EH (cell line): ENCODE measurements at regions not wholly inside any gene's neighbourhood (a gene's known extent, or its start where the extent isn't known, plus 50 kb on each side); places are given as distances from the start of the nearest gene placed in this dataset.
A peak's percentile ranks its signal among the peaks of the same experiment; 100 is the strongest.

Source experiments
- DNase-seq: peaks from one replicate; pipeline ENCODE4 v3.0.0-alpha.2; 2015; ENCODE audit warnings: low read depth

DNA sequence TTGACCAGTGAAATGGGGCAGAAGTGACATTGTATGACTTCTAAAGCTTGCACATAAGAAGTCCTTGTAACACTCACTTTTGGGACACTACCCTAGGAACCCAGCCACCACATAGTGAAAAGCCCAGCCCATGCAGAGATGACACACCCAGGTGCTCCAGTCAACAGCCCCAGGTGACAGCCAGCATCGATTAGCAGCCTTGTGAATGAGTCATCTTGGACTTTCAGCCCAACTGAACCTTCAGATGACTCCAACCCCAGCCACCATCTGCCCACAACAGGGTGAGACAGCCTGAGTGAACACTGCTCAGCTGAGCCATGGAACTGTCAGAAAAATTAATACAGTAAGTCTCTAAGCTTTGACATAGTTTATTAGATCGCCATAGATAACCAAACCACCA lies 458.6 kb downstream of the ZSWIM6 start:
- DNase-seq = no peak

DNA sequence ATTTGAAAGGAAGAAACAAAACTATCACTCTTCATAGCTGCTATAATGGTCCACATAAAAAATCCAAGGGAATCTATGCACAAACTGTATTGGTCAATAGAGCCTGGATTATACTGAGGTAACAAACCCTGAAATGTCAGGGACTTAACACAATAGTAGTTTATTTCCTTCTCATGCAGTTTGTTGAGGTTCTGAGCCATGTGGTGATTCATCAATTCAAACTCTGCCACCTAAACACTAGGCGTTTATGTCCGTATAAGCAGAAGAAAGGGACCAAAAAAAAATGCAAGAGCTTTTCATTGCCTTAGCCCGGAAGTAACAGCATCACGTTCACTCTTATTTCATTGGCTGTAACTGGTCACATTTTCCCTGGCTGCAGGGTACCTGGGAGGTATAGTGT lies 464.7 kb downstream of the ZSWIM6 start:
- DNase-seq = no peak

DNA sequence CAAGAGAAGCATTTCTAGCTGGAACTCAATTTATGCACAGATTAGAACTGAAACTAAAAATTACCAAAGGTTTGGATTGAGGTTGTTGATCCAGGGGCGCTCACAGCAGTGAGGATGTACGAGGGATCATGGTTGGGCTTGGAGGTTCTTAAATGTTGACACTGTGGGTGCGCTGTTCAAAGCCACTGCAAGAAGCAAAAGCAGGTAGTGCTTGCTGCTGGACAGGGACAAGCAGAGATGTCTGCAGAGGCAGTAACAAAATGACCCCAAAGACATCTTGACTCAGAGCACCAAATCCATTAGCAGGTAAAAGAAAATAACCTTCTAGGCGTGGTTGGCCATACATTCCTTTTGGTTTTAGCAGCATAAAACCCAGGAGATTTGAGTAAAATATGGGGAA lies 468.4 kb downstream of the ZSWIM6 start:
- no peak for DNase-seq

DNA sequence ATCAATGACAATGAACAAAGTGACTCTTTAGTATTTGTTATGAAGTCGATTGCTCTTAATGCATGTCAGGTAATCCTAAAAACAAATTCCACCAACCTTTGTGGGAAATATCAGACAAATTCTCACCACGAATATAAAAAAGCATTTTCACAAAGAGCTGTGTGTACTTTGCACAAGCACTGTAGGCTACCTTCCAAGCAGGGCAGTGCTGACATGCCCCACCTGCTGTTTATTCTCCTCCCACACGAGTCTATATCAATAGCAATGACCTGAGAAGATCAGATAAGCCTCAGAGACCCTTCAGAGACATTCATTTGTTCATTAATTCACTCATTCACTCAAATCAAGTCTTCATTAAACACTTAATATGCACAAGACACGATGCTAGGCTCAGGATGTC lies 469.1 kb downstream of the ZSWIM6 start:
- no peak for DNase-seq

DNA sequence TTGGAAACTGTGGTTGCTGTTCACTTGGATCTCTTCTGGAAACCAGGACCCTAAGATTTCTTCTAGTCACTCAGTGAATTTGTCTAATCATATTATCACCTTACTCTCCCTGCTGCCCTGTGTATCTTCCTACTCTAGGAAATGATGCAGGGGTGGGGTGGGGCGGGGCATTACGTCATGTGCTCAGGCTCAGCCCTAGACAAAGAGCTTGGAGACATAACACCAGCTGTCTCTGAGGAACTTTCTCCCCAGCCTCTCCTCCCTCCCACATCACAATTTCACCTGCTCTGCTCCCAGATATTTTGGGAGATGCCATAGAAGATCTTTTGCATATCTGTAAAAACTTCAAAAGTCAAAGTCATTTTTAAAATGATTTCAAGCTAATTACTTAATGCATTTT lies 470.4 kb downstream of the ZSWIM6 start:
- no peak for DNase-seq

DNA sequence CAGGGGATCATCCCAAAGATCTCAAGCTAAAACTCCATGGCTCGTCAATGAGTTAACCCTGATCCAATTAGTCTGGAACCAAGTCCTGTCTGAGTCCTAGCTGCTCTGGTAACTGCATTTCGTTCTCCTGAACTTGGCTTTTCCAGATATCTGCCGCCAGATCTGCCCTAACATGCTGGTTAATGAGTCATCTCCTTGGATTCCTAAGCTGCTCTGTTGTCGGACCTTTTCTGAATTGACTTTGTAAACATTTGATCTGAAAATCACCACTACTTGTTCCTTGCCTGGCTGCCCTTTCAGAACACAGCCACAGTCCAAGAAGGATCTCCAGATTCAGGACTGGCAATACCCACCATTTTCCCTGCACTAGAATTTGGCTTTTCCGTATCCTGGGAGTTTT lies 473.0 kb downstream of the ZSWIM6 start:
- DNase-seq = peak; percentile 80

DNA sequence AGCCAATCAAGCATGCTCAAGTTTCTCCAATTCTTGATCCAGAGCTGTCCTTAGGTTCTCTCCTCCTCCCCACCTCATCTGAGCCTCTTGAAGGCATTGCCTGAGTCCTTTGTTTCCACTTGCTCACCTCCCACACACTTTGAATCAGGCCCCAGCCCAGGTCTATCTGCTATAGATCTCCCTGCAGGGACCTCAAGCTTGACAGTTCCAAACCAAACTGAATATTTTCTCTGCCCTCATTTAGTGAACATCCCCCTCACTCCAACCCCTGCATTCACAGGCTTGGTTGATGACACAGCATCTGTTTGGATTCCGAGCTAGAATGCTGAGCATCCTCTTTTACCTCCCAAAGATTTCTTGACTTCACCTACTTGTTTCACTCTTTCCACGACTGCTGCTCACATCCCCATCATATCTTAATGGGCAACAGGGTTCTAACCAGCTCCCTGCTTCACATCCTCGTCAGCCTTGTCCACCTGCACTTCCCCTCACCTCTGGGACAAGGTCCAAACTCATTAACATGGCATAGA lies 474.5 kb downstream of the ZSWIM6 start:
- no peak for DNase-seq

DNA sequence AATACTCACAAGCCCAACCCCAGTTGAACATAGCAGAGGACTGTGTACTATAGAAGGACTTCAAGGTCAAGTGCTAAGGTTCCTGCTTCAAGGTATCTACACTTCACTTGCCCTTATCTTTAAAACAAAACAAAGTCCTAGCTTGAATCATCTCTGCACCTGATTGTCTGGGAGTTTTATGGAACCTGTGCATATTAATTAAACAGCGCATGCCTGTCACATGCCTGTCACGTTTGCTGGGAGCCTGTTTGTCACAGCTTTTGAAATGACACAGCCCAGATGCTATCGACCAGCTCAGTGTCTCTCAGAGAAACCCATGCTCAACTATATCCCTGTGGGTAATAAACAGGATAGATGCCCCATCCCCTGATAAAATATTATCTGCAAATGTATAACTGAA lies 476.0 kb downstream of the ZSWIM6 start:
- DNase-seq = no peak

DNA sequence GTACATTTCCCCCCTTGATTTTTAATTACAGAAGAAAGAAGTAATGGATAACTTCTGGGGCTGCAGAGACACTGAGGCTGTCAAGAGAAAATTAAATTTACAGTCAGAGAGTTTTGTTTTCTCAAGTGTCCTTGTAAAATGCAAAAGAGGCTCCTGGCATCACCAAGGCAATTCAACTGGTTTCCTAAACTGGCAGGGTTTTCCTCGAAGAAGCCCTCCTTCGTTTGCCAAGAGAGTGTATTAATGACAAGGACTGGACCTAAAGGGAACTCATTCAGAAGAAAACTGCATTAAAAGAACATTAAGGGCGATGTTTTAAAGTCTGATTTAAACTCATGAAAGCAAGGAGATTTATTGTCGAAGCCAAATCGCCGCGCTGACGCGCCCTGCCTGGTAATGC lies 476.9 kb downstream of the ZSWIM6 start:
- no peak for DNase-seq

DNA sequence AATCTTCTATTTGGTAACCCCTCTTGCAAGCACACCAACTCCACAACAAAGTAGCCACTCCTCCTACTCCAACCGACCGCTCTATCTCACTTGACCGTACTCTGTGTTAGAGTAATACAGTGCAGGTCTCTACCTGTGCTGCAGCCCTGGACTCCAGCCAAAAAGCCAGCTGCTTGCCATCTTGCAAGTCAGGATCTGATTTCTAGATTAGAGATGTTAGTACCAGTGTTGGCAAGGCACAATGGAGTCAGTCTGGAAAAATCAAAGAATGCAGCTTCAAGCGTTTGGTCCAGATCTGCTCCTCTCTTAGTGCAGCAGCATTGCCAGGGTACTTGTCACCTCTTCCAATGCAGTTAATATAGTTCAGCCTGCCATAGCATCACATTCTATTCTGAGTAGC lies 477.6 kb downstream of the ZSWIM6 start:
- no peak for DNase-seq

DNA sequence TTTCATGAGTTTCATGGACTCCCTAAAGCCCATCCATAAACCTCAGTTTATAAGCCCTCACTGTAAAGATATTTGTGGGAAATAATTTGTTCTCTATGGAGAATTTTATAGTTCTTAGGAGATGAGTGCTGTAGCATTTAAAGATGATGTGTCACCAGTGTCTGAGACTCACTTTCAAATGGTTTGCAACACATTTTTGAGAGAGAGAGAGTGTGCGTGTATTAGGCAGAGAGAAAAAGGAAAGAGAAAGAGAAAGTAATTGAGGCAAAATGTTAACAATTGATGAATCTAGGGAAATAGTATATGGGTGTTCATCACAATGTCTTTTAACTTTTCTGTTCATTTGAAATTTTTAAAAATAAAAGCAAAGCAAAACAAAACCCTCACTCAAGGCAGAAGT lies 479.0 kb downstream of the ZSWIM6 start:
- peak; percentile 31 for DNase-seq

DNA sequence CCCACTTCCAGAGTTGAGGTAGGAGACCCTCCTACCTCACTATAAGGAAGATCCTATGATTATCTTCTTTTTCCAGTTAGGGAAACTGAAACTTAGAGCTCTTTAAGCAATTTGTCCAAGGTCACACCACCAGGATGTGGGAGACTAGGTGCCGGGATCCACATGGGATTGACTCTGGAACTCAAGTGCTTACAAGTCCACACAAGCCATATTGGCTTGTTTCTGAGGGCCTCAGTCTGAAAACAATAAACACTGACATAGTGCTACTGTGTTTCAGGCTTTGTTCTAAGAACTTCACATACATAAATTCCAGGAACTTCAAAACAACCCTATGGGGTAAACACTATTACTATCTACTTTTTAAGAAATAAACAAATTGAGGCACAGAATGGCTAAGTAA lies 481.3 kb downstream of the ZSWIM6 start:
- no peak for DNase-seq

DNA sequence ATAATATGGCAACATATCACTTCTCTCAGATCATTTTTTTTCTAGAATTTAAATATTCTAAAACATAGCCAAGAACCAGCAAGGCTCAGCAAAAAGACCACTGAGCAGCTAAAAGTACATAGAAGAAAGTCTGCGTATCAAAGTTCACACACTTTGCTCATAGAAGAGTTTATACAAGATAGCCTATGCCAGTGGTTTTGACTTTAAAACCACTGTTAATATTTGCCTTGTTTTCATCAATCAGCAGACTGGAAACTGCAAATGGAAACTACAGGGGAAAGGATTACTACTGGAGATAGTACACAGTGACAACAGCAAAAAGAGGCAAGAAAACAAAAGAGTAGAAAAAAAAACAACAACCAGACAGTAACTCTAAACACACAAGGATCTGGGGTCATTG lies 483.3 kb downstream of the ZSWIM6 start:
- DNase-seq = no peak

DNA sequence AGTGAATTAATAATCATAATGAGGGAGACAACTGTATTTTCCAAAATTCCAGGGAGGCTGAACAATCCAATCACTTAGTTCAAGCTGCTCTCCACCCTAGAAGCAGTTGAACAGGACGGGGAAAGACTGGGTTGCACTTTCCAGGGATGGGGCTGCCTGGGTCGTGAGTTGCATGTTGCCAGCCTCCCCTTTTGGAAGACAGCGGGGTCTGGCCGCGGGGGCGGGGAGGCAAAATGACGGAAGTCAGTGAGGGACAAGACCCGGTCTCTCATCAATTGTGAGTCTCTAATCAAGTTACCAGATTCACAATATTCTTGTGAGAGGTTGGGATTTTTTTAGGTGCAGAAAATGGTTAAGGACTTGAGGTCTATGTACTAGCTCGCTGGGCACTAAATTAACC lies 484.1 kb downstream of the ZSWIM6 start:
- DNase-seq = no peak

DNA sequence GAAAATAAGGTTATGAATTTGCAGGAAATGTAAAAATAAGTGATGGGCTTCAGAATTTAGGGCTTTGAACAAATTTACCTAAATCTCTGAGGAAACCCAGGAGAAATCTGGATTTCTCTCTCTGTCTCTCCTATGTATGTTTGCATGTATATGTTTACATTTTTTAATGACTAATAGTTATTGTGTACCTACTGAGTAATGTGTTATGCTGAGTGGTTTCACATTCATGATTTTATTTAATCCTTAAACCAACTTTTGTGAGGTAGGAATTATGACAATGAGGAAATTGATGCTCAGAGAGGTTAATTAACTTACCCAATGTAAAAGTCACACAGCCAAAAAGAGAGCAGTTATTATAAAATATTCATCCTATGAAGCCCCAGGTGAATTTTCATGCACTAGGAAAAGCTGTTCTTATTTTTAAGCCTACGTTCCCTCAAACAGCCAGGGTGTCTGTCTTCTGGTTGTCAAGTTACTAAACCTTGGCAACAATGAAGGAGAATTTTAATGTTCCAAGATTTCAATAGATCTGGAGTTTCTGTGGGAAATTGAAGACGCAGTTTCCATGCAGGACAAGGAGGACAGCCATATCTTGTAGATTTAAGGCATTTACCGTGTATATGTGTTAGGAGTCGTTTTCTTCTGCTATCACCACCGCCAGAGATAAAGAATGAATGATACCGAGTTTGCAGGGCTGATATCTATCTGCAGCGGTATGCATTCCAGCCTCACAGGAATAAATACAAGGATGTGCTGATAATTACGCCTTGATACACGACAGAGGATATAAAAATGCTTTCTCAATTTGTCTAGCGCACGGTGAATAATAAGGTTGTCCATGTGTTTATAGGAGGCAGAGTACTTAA lies 484.8 kb downstream of the ZSWIM6 start:
- no peak for DNase-seq

DNA sequence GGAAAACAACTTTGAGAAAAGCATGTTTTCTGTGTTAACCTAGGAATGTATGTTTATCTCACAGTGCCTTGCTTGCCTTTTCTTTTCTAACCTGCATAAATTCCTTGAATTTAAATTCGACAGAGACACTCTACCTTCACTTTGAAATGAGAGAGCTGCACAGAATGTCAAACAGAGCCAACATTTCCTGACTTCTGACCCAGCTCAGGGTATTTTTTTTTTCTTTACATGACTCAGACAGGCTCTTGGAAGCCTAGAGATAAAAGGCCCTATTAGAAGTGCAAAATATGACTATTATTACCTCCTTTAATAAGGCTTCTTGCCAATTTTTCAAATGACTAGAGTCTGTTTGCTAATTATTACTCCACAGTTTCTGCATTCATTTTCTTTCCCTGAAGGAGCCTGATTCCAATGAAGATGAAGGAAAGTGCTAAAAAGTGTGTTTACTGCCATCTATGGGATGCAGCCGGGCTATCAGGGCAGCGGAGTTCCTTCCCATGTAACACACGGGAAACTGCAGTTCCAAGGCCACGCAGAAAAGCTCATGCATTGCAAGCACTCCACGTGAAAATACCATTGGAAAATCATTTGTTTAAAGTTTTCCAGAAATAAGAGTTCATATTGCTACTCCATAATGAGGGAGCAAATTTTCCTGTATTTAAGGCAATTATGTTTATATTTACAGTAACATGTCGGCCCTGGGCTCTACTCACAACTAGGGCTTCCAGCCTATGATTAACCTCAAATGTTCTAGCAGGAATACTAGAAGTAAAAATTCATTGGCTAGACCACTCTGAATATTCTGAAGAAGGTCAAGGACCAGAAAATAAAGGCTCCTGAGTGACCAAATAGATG lies 485.6 kb downstream of the ZSWIM6 start:
- DNase-seq = peak; percentile 60

DNA sequence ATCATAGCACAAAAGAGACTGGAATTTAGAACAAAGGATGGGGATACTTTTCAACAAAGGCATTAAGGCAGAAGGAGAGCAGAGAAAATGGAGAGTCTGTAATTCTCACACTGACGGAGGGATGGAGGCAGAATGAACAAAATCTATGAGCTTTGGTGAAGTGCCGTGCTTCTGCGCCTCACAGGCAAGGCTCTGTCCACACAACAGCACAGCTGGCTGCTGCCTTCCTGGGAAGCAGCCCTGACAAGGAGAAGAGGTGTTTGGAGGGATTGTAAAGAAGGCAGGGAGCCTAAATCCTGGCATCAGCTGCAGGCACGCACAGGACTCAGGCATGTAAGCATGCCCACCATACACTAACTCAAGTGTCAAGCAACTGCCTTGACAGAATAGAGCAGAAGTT lies 485.2 kb upstream of the KIF2A start:
- no peak for DNase-seq

DNA sequence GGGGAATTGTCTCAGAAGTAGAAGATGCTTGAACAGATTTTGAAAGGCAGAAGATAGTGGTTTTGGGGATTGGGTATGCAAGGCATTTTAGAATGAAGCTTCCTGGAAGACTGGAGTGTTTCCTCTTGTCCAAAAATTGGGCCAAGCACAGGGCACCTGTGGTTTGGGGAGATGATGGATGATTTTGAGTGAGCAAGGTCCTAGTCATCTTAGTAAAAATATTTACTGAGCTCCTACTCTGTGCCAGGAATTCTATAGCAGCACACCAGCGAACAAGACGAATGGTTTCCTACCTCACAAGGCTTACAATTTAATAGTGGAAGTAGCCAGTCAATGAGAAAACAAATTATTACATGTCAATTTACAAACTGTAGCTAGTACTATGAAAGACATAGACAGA lies 484.4 kb upstream of the KIF2A start:
- no peak for DNase-seq

DNA sequence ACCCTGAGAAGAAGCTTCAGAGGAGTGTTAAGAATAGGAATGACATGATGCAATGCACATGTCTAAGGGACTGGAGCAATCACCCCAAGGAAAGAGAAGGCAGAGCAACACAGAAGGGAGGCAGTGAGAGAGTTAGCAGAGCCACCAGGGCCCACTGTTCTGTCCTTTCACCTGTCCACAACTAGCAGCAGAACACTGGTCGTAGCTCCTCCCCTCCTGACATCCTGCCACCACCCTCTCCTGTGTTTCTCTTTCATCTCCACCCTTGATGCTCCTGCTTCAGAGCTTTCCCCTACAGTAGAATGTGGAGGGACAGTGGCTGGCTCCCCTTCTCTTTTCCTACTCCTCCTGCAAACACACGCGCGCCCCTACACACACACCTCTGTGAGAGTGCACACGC lies 483.4 kb upstream of the KIF2A start:
- no peak for DNase-seq

DNA sequence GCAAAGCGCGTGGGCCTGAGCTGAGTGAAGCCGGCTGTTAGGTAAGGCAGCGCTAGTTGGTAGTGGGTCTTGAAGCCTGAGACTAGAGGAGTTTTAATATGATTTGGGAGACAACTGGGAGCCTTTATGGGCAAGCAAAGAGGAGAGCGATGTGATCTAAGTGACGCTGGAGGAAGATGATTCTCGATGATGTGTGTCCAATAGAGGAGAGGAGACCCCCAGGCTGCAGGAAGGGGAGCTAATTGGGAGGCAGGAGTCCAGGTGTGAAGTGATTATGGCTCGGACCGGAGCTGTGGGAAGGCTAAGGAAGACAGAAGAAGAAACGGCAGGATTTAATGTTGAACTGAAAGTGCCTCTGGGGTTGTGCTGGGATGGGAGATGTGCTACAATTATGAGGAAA lies 482.9 kb upstream of the KIF2A start:
- no peak for DNase-seq

DNA sequence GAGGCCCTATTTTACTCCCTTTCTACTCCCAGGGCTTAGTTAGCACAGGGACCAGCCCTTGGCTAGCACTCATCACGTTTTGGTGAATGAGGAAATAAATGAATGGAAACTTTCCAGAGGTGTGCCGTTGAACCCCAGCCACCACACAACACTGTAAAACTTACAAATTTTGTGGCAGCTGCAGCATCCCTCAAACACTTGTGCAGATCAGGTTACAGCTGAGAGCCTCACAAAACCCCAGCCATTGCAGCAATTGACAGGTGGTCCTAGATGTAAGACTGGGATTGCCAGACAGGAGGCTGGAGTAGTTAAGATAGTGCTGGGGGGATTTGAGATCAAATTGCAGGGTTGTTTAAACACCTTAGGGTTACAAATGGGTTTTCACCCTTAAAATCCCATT lies 482.2 kb upstream of the KIF2A start:
- DNase-seq = no peak

DNA sequence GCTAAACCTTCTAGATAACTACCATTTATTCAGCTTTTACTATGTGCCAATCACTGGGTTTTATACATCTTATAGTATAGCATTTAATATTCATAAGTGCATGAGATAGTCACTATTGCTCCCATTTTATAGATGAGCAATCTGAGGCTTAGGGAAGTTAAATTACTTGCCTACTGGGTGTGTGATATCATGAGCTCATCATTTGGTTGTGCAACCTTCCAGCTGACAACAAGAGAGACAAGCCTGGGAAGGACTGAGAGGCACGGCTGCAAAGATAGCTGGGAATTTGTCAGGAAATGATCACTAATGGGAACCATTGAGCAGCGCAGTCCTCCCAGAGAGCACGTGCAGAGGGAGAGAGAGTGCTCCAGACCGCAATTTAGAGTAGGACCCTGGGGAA lies 481.6 kb upstream of the KIF2A start:
- DNase-seq = no peak

DNA sequence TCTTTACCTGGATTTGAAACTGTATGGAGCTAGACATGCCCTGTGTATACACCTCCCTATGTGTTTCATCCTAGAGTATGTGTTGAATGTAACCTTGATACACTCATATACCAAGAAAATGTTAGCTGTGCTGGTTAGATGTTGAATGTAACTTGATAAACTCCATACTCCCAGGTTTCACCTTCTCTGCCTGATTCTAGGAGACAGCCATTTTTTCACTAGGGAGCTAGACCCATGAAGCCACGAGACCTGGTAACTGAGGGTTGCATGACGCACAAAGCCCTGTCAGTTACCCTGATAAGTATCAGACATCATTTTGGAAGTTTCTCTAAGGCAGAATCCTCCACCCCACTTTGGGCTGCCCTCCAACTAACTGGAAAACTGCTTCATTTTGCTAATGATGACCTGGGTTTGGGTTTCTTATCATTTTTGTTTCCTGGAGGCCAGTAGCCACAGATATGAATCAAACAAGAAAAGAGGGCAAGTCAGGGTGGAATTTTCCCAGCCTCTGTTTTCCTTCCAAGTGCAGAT lies 478.5 kb upstream of the KIF2A start:
- no peak for DNase-seq
